Neuronal stem cell (in vitro differentiated cells): ENCODE measurements at regions not wholly inside any gene's neighbourhood (a gene's known extent, or its start where the extent isn't known, plus 50 kb on each side); places are given as distances from the start of the nearest gene placed in this dataset.

Experiments used
- DNase-seq: peaks from one replicate; pipeline ENCODE4 v3.0.0-alpha.2; 2013; ENCODE audit warnings: low spot score
- H2AFZ ChIP-seq: one replicate; pipeline ENCODE4 v1.6.1; 2013; ENCODE audit warnings: mild to moderate bottlenecking, low read length, inconsistent platforms
- H2AK5ac ChIP-seq: 2 replicates; pipeline ENCODE4 v1.6.1; 2013; ENCODE audit warnings: low read depth, mild to moderate bottlenecking, inconsistent platforms, low read length, moderate library complexity, mixed read lengths
- H2BK120ac ChIP-seq: 2 replicates; pipeline ENCODE4 v1.6.1; 2013; ENCODE audit warnings: low read depth, mild to moderate bottlenecking, inconsistent platforms, low read length, moderate library complexity, mixed read lengths
- H2BK12ac ChIP-seq: one replicate; pipeline ENCODE4 v1.6.1; 2013; ENCODE audit warnings: low read length, inconsistent platforms
- H2BK15ac ChIP-seq: 2 replicates; pipeline ENCODE4 v1.6.1; 2013; ENCODE audit warnings: mild to moderate bottlenecking, low read length, inconsistent platforms, mixed read lengths
- H2BK5ac ChIP-seq: one replicate; pipeline ENCODE4 v1.6.1; 2013; ENCODE audit warnings: inconsistent platforms, mild to moderate bottlenecking, low read length, moderate library complexity
- H3K14ac ChIP-seq: one replicate; pipeline ENCODE4 v1.6.1; 2013; ENCODE audit warnings: low read length, inconsistent platforms
- H3K18ac ChIP-seq: 2 replicates; pipeline ENCODE4 v1.6.1; 2013; ENCODE audit warnings: low read length, inconsistent platforms
- H3K23ac ChIP-seq: 2 replicates; pipeline ENCODE4 v1.6.1; 2013; ENCODE audit warnings: low read depth, mild to moderate bottlenecking, mixed read lengths, low read length, inconsistent platforms; ENCODE audit not compliant: poor library complexity
- H3K27ac ChIP-seq: replicated peaks from 3 replicates; pipeline ENCODE4 v1.5.1; 2013; ENCODE audit warnings: low read length, inconsistent platforms
- H3K27me3 ChIP-seq, 3 experiments: 2 replicates each; pipeline ENCODE4 v1.6.1; 2013; ENCODE audit warnings: low read length in 3 of 3, mild to moderate bottlenecking in 2 of 3, inconsistent platforms in 1 of 3, low read depth in 1 of 3, mixed read lengths in 1 of 3, moderate library complexity in 1 of 3; ENCODE audit not compliant: control insufficient read depth in 3 of 3, insufficient read depth in 3 of 3
- H3K36me3 ChIP-seq, 2 donors: replicated peaks in 1 of 2; 2 replicates each; pipeline ENCODE4 v1.6.1; 2013; ENCODE audit warnings: low read length in 2 of 2; ENCODE audit not compliant: control insufficient read depth in 2 of 2, insufficient read depth in 2 of 2
- H3K4ac ChIP-seq: 2 replicates; pipeline ENCODE4 v1.6.1; 2013; ENCODE audit warnings: inconsistent platforms, mild to moderate bottlenecking, low read length, moderate library complexity
- H3K4me1 ChIP-seq, 2 donors: 1 replicate in 1 of 2; 2 replicates in 1 of 2; pipeline ENCODE4 v1.6.1; 2013; ENCODE audit warnings: low read length in 2 of 2, low read depth in 1 of 2; ENCODE audit not compliant: control insufficient read depth in 2 of 2, insufficient read depth in 1 of 2
- H3K4me2 ChIP-seq: one replicate; pipeline ENCODE4 v1.6.1; 2013; ENCODE audit warnings: mild to moderate bottlenecking, low read length, inconsistent platforms; ENCODE audit not compliant: insufficient read depth, poor library complexity, severe bottlenecking
- H3K4me3 ChIP-seq, 2 donors: 2 replicates each; pipeline ENCODE4 v1.5.1; 2013; ENCODE audit warnings: low read length in 2 of 2, mild to moderate bottlenecking in 2 of 2, inconsistent platforms in 1 of 2, moderate library complexity in 1 of 2
- H3K79me1 ChIP-seq: one replicate; pipeline ENCODE4 v1.6.1; 2013; ENCODE audit warnings: low read depth, mild to moderate bottlenecking, inconsistent platforms, low read length, moderate library complexity
- H3K9ac ChIP-seq: one replicate; pipeline ENCODE4 v1.6.1; 2013; ENCODE audit warnings: mild to moderate bottlenecking, low read depth, low read length, inconsistent platforms; ENCODE audit not compliant: poor library complexity
- H3K9me3 ChIP-seq, 2 donors: replicated peaks in 1 of 2; 2 replicates each; pipeline versions ENCODE3 to v1.6.1; 2013; ENCODE audit warnings: low read length in 2 of 2, mild to moderate bottlenecking in 2 of 2, inconsistent platforms in 1 of 2, low read depth in 1 of 2, mixed read lengths in 1 of 2, moderate library complexity in 1 of 2; ENCODE audit not compliant: control insufficient read depth in 2 of 2, insufficient read depth in 1 of 2
- H4K8ac ChIP-seq: one replicate; pipeline ENCODE4 v1.6.1; 2013; ENCODE audit warnings: low read depth, mild to moderate bottlenecking, inconsistent platforms, low read length, moderate library complexity
- H4K91ac ChIP-seq: one replicate; pipeline ENCODE4 v1.6.1; 2013; ENCODE audit warnings: low read length, low read depth, mild to moderate bottlenecking, inconsistent platforms; ENCODE audit not compliant: poor library complexity
- WGBS, 2 donors: extraction: QIAGEN DNeasy Blood & Tissue Kit; methylation state at CpG; one replicate each; pipeline ENCODE4 v1.1.7; 2013; ENCODE audit warnings: missing lambda C conversion rate in 2 of 2, mixed read lengths in 1 of 2; ENCODE audit not compliant: insufficient read length in 2 of 2, insufficient replicate concordance in 1 of 2; ENCODE audit errors: extremely low coverage in 2 of 2; 5-methylcytosine and 5-hydroxymethylcytosine counted together

- H3K9ac ChIP-seq, result no peak overlapping the region
- no CpG with 5 or more reads among the region's 5 CpGs for WGBS, 2 donors
- H2BK12ac ChIP-seq, result no peak overlapping the region
- peaks cover 0 to 2% (median 0%) of the 10 kb centered on the region in 3 experiments for H3K27me3 ChIP-seq
- no peaks in the 10 kb centered on the region for H3K9me3 ChIP-seq
- no peak overlapping the region for H4K91ac ChIP-seq
- H2BK15ac ChIP-seq, result no peak overlapping the region
- H3K14ac ChIP-seq, result no peak overlapping the region
- no peak overlapping the region for H2AK5ac ChIP-seq
- no peak overlapping the region for H3K23ac ChIP-seq
- H3K27ac ChIP-seq, result no peak overlapping the region
- no peak overlapping the region for H3K18ac ChIP-seq
- no peak overlapping the region for H2BK5ac ChIP-seq
- DNase-seq, result no peak
- no peak overlapping the region for H3K4ac ChIP-seq
- no peak overlapping the region for H4K8ac ChIP-seq
- H2AFZ ChIP-seq, result no peak overlapping the region
- no peaks in the 10 kb centered on the region for H3K79me1 ChIP-seq
- no peak overlapping the region for H2BK120ac ChIP-seq
- H3K4me2 ChIP-seq, result no peak overlapping the region
- H3K36me3 ChIP-seq, result no peaks in the 10 kb centered on the region
- H3K4me1 ChIP-seq, result no peaks in the 10 kb centered on the region
- no peak overlapping the region for H3K4me3 ChIP-seq
These were observed 81.5 kb upstream of the FAM171A1 start for GRCh38 chr10:15452545-15452944.

GRCh38 chr10:15451137-15452094, 80.3 kb upstream of the FAM171A1 start:
- WGBS, 2 donors, result no CpG with 5 or more reads among the region's 5 CpGs
- Histone ChIP-seq H3K4me1 (no peaks in the 10 kb centered on the region), H3K9me3 (no peaks in the 10 kb centered on the region), H3K14ac (no peak overlapping the region), H4K8ac (no peak overlapping the region), H3K23ac (no peak overlapping the region), H2AFZ (no peak overlapping the region), H2BK120ac (no peak overlapping the region), H3K79me1 (no peaks in the 10 kb centered on the region), H2BK12ac (no peak overlapping the region), H3K4me3 (no peak overlapping the region), H3K4me2 (no peak overlapping the region), H3K36me3 (no peaks in the 10 kb centered on the region), H3K27ac (no peak overlapping the region), H4K91ac (no peak overlapping the region), H3K9ac (no peak overlapping the region), H2AK5ac (no peak overlapping the region), H3K4ac (no peak overlapping the region), H2BK5ac (no peak overlapping the region), H3K18ac (no peak overlapping the region), H3K27me3 (peaks cover 0 to 2% (median 0%) of the 10 kb centered on the region in 3 experiments), H2BK15ac (no peak overlapping the region)
- DNase-seq, result no peak

- no peak overlapping the region for H4K8ac ChIP-seq
- DNase-seq, result no peak
- H3K18ac ChIP-seq, result no peak overlapping the region
- H4K91ac ChIP-seq, result no peak overlapping the region
- no peaks in the 10 kb centered on the region for H3K79me1 ChIP-seq
- no peaks in the 10 kb centered on the region for H3K36me3 ChIP-seq
- no peak overlapping the region for H3K4me3 ChIP-seq
- no CpG with 5 or more reads among the region's 9 CpGs for WGBS, 2 donors
- H3K9ac ChIP-seq, result no peak overlapping the region
- H2BK12ac ChIP-seq, result no peak overlapping the region
- no peak overlapping the region for H2AFZ ChIP-seq
- no peak overlapping the region for H2BK5ac ChIP-seq
- no peak overlapping the region for H2AK5ac ChIP-seq
- peaks cover 0 to 4% of the 10 kb centered on the region in 2 donors for H3K4me1 ChIP-seq
- H3K27me3 ChIP-seq, result peaks cover 0 to 2% (median 0%) of the 10 kb centered on the region in 3 experiments
- no peaks in the 10 kb centered on the region for H3K9me3 ChIP-seq
- no peak overlapping the region for H3K14ac ChIP-seq
- no peak overlapping the region for H2BK120ac ChIP-seq
- no peak overlapping the region for H3K4me2 ChIP-seq
- H3K23ac ChIP-seq, result no peak overlapping the region
- H2BK15ac ChIP-seq, result no peak overlapping the region
- no peak overlapping the region for H3K4ac ChIP-seq
- no peak overlapping the region for H3K27ac ChIP-seq
These were observed 77.5 kb upstream of the FAM171A1 start for GRCh38 chr10:15448598-15448997.

GRCh38 chr10:15445006-15445390, 73.9 kb upstream of the FAM171A1 start:
- Histone ChIP-seq H3K36me3 (no peaks in the 10 kb centered on the region), H2AK5ac (no peak overlapping the region), H3K4me3 (no peak overlapping the region), H4K91ac (no peak overlapping the region), H3K9me3 (no peaks in the 10 kb centered on the region), H2BK5ac (no peak overlapping the region), H2BK120ac (no peak overlapping the region), H3K4me2 (no peak overlapping the region), H3K27me3 (peaks cover 0 to 7% (median 0%) of the 10 kb centered on the region in 3 experiments), H3K14ac (no peak overlapping the region), H3K4ac (no peak overlapping the region), H4K8ac (no peak overlapping the region), H2AFZ (no peak overlapping the region), H2BK12ac (no peak overlapping the region), H3K23ac (no peak overlapping the region), H2BK15ac (no peak overlapping the region), H3K4me1 (peaks cover 0 to 4% of the 10 kb centered on the region in 2 donors), H3K79me1 (no peaks in the 10 kb centered on the region), H3K18ac (no peak overlapping the region), H3K27ac (no peak overlapping the region), H3K9ac (no peak overlapping the region)
- no CpG with 5 or more reads among the region's 1 CpG for WGBS, 2 donors
- no peak for DNase-seq
